ENCODE measurements at regions not wholly inside any gene's neighbourhood (a gene's known extent, or its start where the extent isn't known, plus 50 kb on each side); places are given as distances from the start of the nearest gene placed in this dataset.

GRCh38 chr5:13027874-13028273 lies 916.6 kb downstream of the DNAH5 start:
- POLR2A ChIA-PET: no interaction called here
- H3K4me1 Mint-ChIP-seq: no peaks in the 10 kb centered on the region
- intact Hi-C loops (cut with micrococcal nuclease): no loop called here

GRCh38 chr5:13019729-13020128 lies 924.8 kb downstream of the DNAH5 start:
- no peaks in the 10 kb centered on the region for H3K27me3 Mint-ChIP-seq
- intact Hi-C loops (cut with micrococcal nuclease): no loop called here
- POLR2A ChIA-PET: no interaction called here
- CTCF ChIA-PET: no interaction called here
- ATAC-seq (ENCODE audit: low read depth) (no peak), DNase-seq (no peak)
- no peak overlapping the region for H3K27ac Mint-ChIP-seq
- no peak for TF ChIP-seq CTCF (IDR thresholded peaks at IDR 0.05)
- H3K4me1 Mint-ChIP-seq: no peaks in the 10 kb centered on the region
- H3K9me3 Mint-ChIP-seq: peaks cover 2% of the 10 kb centered on the region
- H3K36me3 Mint-ChIP-seq (ENCODE audit: low read depth): no peaks in the 10 kb centered on the region
- H3K4me3 Mint-ChIP-seq: no peak overlapping the region

More at GRCh38 chr5:13027874-13028273, 916.6 kb downstream of the DNAH5 start:
- ATAC-seq (ENCODE audit: low read depth) (no peak), DNase-seq (no peak)
- Mint-ChIP-seq H3K27ac (no peak overlapping the region), H3K36me3 (ENCODE audit: low read depth) (no peaks in the 10 kb centered on the region), H3K4me3 (no peak overlapping the region), H3K9me3 (peaks cover 10% of the 10 kb centered on the region), H3K27me3 (no peaks in the 10 kb centered on the region)
- TF ChIP-seq CTCF (IDR thresholded peaks at IDR 0.05): no peak
- CTCF ChIA-PET: no interaction called here

GRCh38 chr5:13003457-13003856 lies 941.0 kb downstream of the DNAH5 start:
- intact Hi-C loops (cut with micrococcal nuclease): no loop called here
- Mint-ChIP-seq H3K9me3 (peaks cover 21% of the 10 kb centered on the region), H3K36me3 (ENCODE audit: low read depth) (no peaks in the 10 kb centered on the region), H3K4me1 (no peaks in the 10 kb centered on the region), H3K27me3 (no peaks in the 10 kb centered on the region), H3K4me3 (no peak overlapping the region), H3K27ac (no peak overlapping the region)
- POLR2A ChIA-PET: no interaction called here
- TF ChIP-seq CTCF (IDR thresholded peaks at IDR 0.05): no peak
- ATAC-seq (ENCODE audit: low read depth): no peak
- no peak for DNase-seq
- CTCF ChIA-PET: no interaction called here

GRCh38 chr5:12999667-13000066 lies 944.8 kb downstream of the DNAH5 start:
- Mint-ChIP-seq H3K36me3 (ENCODE audit: low read depth) (no peaks in the 10 kb centered on the region), H3K4me1 (no peaks in the 10 kb centered on the region), H3K27ac (no peak overlapping the region), H3K9me3 (peaks cover 23% of the 10 kb centered on the region), H3K27me3 (no peaks in the 10 kb centered on the region), H3K4me3 (no peak overlapping the region)
- intact Hi-C loops (cut with micrococcal nuclease): no loop called here
- TF ChIP-seq CTCF (IDR thresholded peaks at IDR 0.05): no peak
- POLR2A ChIA-PET: no interaction called here
- no peak for DNase-seq
- CTCF ChIA-PET: no interaction called here
- no peak for ATAC-seq (ENCODE audit: low read depth)

GRCh38 chr5:12985142-12985541 lies 959.3 kb downstream of the DNAH5 start:
- CTCF ChIA-PET: no interaction called here
- Mint-ChIP-seq H3K4me3 (no peak overlapping the region), H3K36me3 (ENCODE audit: low read depth) (no peaks in the 10 kb centered on the region), H3K27ac (no peak overlapping the region), H3K27me3 (no peaks in the 10 kb centered on the region), H3K4me1 (no peaks in the 10 kb centered on the region), H3K9me3 (peaks cover 10% of the 10 kb centered on the region)
- TF ChIP-seq CTCF (IDR thresholded peaks at IDR 0.05): no peak
- POLR2A ChIA-PET: no interaction called here
- intact Hi-C loops (cut with micrococcal nuclease): no loop called here
- no peak for ATAC-seq (ENCODE audit: low read depth)
- no peak for DNase-seq

Measured in activated B cell treated with CpG ODN at 0.5 μM for 24 hours (primary cell).